Lower leg skin (tissue), 3 donors: ENCODE measurements at regions not wholly inside any gene's neighbourhood (a gene's known extent, or its start where the extent isn't known, plus 50 kb on each side); places are given as distances from the start of the nearest gene placed in this dataset.

Source experiments
- CTCF ChIP-seq, 3 donors: fragments of 450-650 bp; IDR thresholded peaks; one replicate each; pipeline ENCODE4 v1.5.1; 2016; ENCODE audit warnings: antibody characterized with exemption in 3 of 3, mild to moderate bottlenecking in 3 of 3, moderate library complexity in 2 of 3
- POLR2A ChIP-seq, 2 donors: fragments of 450-650 bp; IDR thresholded peaks; one replicate each; pipeline ENCODE4 v1.6.1; 2016 to 2017; ENCODE audit warnings: antibody characterized with exemption in 2 of 2, mild to moderate bottlenecking in 1 of 2, moderate library complexity in 1 of 2

- TF ChIP-seq CTCF (IDR thresholded peaks at IDR 0.05) (no peak), POLR2A (IDR thresholded peaks at IDR 0.05) (no peak)
Measured at GRCh38 chr2:239482778-239483712, 82.2 kb upstream of the HDAC4 start.
